Right atrium auricular region (tissue), 2 donors: ENCODE measurements at regions not wholly inside any gene's neighbourhood (a gene's known extent, or its start where the extent isn't known, plus 50 kb on each side); places are given as distances from the start of the nearest gene placed in this dataset.

ENCODE experiments used
- DNase-seq: peaks from one replicate; pipeline ENCODE4 v3.0.0-alpha.2; 2019; ENCODE audit warnings: low spot score
- H3K27ac ChIP-seq, 2 donors: fragments of 200-600 bp; sonication (generic); 1 replicate in 1 of 2; 2 replicates in 1 of 2; pipeline ENCODE4 v1.5.1; 2016 to 2019
- H3K27me3 ChIP-seq, 2 donors: fragments of 200-600 bp; sonication (generic); one replicate each; pipeline versions ENCODE4 v1.5.1 to v1.6.0; 2017 to 2019
- H3K36me3 ChIP-seq: fragments of 200-600 bp; sonication (generic); one replicate; pipeline ENCODE4 v1.5.1; 2016
- H3K4me1 ChIP-seq, 2 donors: fragments of 200-600 bp; sonication (generic); one replicate each; pipeline versions ENCODE4 v1.5.1 to v1.6.0; 2017 to 2019
- H3K4me3 ChIP-seq, 2 donors: fragments of 200-600 bp; sonication (generic); 1 replicate in 1 of 2; 2 replicates in 1 of 2; pipeline ENCODE4 v1.5.1; 2017 to 2019; ENCODE audit warnings: mild to moderate bottlenecking in 1 of 2, moderate library complexity in 1 of 2
- H3K9me3 ChIP-seq, 2 donors: fragments of 200-600 bp; sonication (generic); one replicate each; pipeline ENCODE4 v1.5.1; 2019
- CTCF ChIP-seq, 2 donors: fragments of 200-600 bp; sonication (generic); IDR thresholded peaks; one replicate each; pipeline ENCODE4 v1.5.1; 2019; ENCODE audit warnings: antibody characterized with exemption in 2 of 2

- no peaks in the 10 kb centered on the region for H3K36me3 ChIP-seq
- no peaks in the 10 kb centered on the region for H3K27me3 ChIP-seq
- H3K4me3 ChIP-seq: no peak overlapping the region
- no peak for DNase-seq
- H3K9me3 ChIP-seq: no peaks in the 10 kb centered on the region
- no peaks in the 10 kb centered on the region for H3K4me1 ChIP-seq
- H3K27ac ChIP-seq: no peak overlapping the region
- no peak for TF ChIP-seq CTCF (IDR thresholded peaks at IDR 0.05)
Observed at GRCh38 chr17:69704935-69705334, 290.4 kb downstream of the MAP2K6 start.

- no peak for DNase-seq
- Histone ChIP-seq H3K27me3 (no peaks in the 10 kb centered on the region), H3K4me3 (no peak overlapping the region), H3K36me3 (no peaks in the 10 kb centered on the region), H3K4me1 (no peaks in the 10 kb centered on the region), H3K9me3 (no peaks in the 10 kb centered on the region), H3K27ac (no peak overlapping the region)
- TF ChIP-seq CTCF (IDR thresholded peaks at IDR 0.05): no peak
Observed at GRCh38 chr17:69706127-69706526, 291.6 kb downstream of the MAP2K6 start.

- Histone ChIP-seq H3K27ac (no peak overlapping the region), H3K4me3 (no peak overlapping the region), H3K27me3 (no peaks in the 10 kb centered on the region), H3K4me1 (no peaks in the 10 kb centered on the region), H3K36me3 (no peaks in the 10 kb centered on the region), H3K9me3 (no peaks in the 10 kb centered on the region)
- TF ChIP-seq CTCF (IDR thresholded peaks at IDR 0.05): no peak
- DNase-seq: no peak
Observed at GRCh38 chr17:69709441-69709840, 294.9 kb downstream of the MAP2K6 start.

- no peaks in the 10 kb centered on the region for H3K4me1 ChIP-seq
- no peak for TF ChIP-seq CTCF (IDR thresholded peaks at IDR 0.05)
- no peaks in the 10 kb centered on the region for H3K27me3 ChIP-seq
Observed at GRCh38 chr17:69710926-69711325, 296.4 kb downstream of the MAP2K6 start.

GRCh38 chr17:69711541-69711940 lies 297.0 kb downstream of the MAP2K6 start:
- no peak overlapping the region for H3K27ac ChIP-seq
- H3K4me3 ChIP-seq: no peak overlapping the region
- H3K9me3 ChIP-seq: no peaks in the 10 kb centered on the region
- no peak for TF ChIP-seq CTCF (IDR thresholded peaks at IDR 0.05)
- H3K4me1 ChIP-seq: no peaks in the 10 kb centered on the region
- DNase-seq: no peak
- no peaks in the 10 kb centered on the region for H3K27me3 ChIP-seq
- H3K36me3 ChIP-seq: no peaks in the 10 kb centered on the region

More at GRCh38 chr17:69710926-69711325, 296.4 kb downstream of the MAP2K6 start:
- no peak for DNase-seq
- no peak overlapping the region for H3K4me3 ChIP-seq
- no peak overlapping the region for H3K27ac ChIP-seq
- H3K36me3 ChIP-seq: no peaks in the 10 kb centered on the region
- H3K9me3 ChIP-seq: no peaks in the 10 kb centered on the region

GRCh38 chr17:69712801-69713311 lies 298.4 kb downstream of the MAP2K6 start:
- no peaks in the 10 kb centered on the region for H3K36me3 ChIP-seq
- TF ChIP-seq CTCF (IDR thresholded peaks at IDR 0.05): no peak
- H3K27me3 ChIP-seq: no peaks in the 10 kb centered on the region
- H3K4me3 ChIP-seq: no peak overlapping the region
- H3K27ac ChIP-seq: no peak overlapping the region
- H3K9me3 ChIP-seq: no peaks in the 10 kb centered on the region
- no peaks in the 10 kb centered on the region for H3K4me1 ChIP-seq
- no peak for DNase-seq
